GM18507 (cell line): ENCODE measurements at regions not wholly inside any gene's neighbourhood (a gene's known extent, or its start where the extent isn't known, plus 50 kb on each side); places are given as distances from the start of the nearest gene placed in this dataset.
"Not testable (repeated sequence)": the region's sequence is repeated elsewhere in the genome, so short reads cannot be mapped to it uniquely, and the experiment has no call there.

Experiments
- DNase-seq: peaks from one replicate; pipeline ENCODE4 v3.0.0; 2011; ENCODE audit warnings: low read depth; ENCODE audit not compliant: insufficient read length; ENCODE audit errors: extremely low spot score
- FAIRE-seq: peaks from 2 replicates; lab custom pipeline; 2011; peaks lifted over from hg19 to GRCh38; lab: Jason Lieb, UNC

- FAIRE-seq (no peak), DNase-seq (no peak)
Measured at GRCh38 chr12:127790376-127790775, 476.6 kb upstream of the TMEM132C start.

- DNase-seq = no peak
- FAIRE-seq = no peak
Measured at GRCh38 chr12:127791217-127791616, 475.8 kb upstream of the TMEM132C start.

GRCh38 chr12:127797918-127798317 lies 469.1 kb upstream of the TMEM132C start:
- no peak for FAIRE-seq
- no peak for DNase-seq

GRCh38 chr12:127802271-127802670 lies 464.7 kb upstream of the TMEM132C start:
- FAIRE-seq (no peak), DNase-seq (no peak)

- no peak for DNase-seq
- FAIRE-seq = no peak
Measured at GRCh38 chr12:127803545-127803944, 463.4 kb upstream of the TMEM132C start.

- DNase-seq = no peak
Measured at GRCh38 chr12:127809275-127809674, 457.7 kb upstream of the TMEM132C start.

GRCh38 chr12:127810041-127810440 lies 456.9 kb upstream of the TMEM132C start:
- FAIRE-seq = no peak

More at GRCh38 chr12:127809275-127809674, 457.7 kb upstream of the TMEM132C start:
- FAIRE-seq = no peak

GRCh38 chr12:127810459-127810858 lies 456.5 kb upstream of the TMEM132C start:
- FAIRE-seq, DNase-seq: not testable (repeated sequence)

More at GRCh38 chr12:127810041-127810440, 456.9 kb upstream of the TMEM132C start:
- no peak for DNase-seq

- no peak for FAIRE-seq
- no peak for DNase-seq
Measured at GRCh38 chr12:127811988-127812387, 455.0 kb upstream of the TMEM132C start.

- FAIRE-seq (no peak), DNase-seq (no peak)
Measured at GRCh38 chr12:127813147-127813546, 453.8 kb upstream of the TMEM132C start.

- no peak for DNase-seq
- no peak for FAIRE-seq
Measured at GRCh38 chr12:127819056-127819455, 447.9 kb upstream of the TMEM132C start.

- DNase-seq = no peak
Measured at GRCh38 chr12:127820271-127820670, 446.7 kb upstream of the TMEM132C start.

GRCh38 chr12:127820846-127821245 lies 446.1 kb upstream of the TMEM132C start:
- no peak for FAIRE-seq
- DNase-seq = no peak

More at GRCh38 chr12:127820271-127820670, 446.7 kb upstream of the TMEM132C start:
- FAIRE-seq = no peak

- DNase-seq (no peak), FAIRE-seq (no peak)
Measured at GRCh38 chr12:127822809-127823411, 444.1 kb upstream of the TMEM132C start.

GRCh38 chr12:127823801-127824200 lies 443.2 kb upstream of the TMEM132C start:
- FAIRE-seq = no peak
- no peak for DNase-seq

GRCh38 chr12:127829281-127830064 lies 437.5 kb upstream of the TMEM132C start:
- FAIRE-seq (no peak), DNase-seq (no peak)

- FAIRE-seq = no peak
- DNase-seq = no peak
Measured at GRCh38 chr12:127830065-127830460, 436.9 kb upstream of the TMEM132C start.

GRCh38 chr12:127830730-127831129 lies 436.2 kb upstream of the TMEM132C start:
- DNase-seq (no peak), FAIRE-seq (no peak)

GRCh38 chr12:127832172-127832571 lies 434.8 kb upstream of the TMEM132C start:
- DNase-seq (no peak), FAIRE-seq (no peak)

- not testable (repeated sequence) for FAIRE-seq, DNase-seq
Measured at GRCh38 chr12:127836802-127837201, 430.2 kb upstream of the TMEM132C start.

GRCh38 chr12:127857661-127858060 lies 409.3 kb upstream of the TMEM132C start:
- FAIRE-seq (no peak), DNase-seq (no peak)
